ENCODE measurements at regions not wholly inside any gene's neighbourhood (a gene's known extent, or its start where the extent isn't known, plus 50 kb on each side); places are given as distances from the start of the nearest gene placed in this dataset.

DNA sequence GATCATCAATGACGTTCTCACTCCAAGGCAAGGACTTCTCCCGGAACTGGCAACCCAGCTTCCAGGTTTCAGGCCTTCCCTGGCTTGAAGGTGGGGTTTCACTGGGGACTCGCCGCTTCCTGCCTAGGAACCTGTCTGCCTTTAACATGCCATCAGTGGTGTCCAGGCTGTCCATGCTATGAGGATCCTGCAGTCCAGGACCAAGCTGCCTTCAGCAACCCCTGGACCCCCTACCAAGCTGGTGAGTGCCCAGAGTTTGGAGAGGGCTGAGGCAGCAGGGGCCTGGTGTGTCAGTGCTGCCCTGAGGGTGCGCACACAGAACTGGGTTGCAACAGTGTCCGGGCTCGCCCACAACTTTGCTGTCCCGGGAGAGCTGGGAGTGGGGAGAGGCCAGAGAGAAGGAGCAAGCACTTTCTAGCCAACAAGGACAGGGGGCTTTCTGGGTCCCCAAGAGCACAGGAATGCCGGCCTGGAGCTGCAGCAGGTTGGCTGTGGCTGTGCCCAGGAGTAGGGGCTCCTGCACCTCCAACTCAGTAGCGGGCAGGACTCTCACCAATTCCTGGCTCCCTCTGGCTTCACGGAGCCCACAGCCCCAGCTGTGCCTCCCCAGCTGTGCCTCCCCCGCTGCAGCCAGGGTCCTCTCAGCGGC is 1563.2 kb upstream of the MIR17HG start:
- H3K27me3 ChIP-seq (ENCODE audit: control insufficient read depth in 4 of 4, insufficient read depth in 4 of 4, low read length in 3 of 4): no peaks in the 10 kb centered on the region
- H3K27ac ChIP-seq (ENCODE audit: low read depth in 1 of 2, low read length in 2 of 2): no peak overlapping the region
- no peaks in the 10 kb centered on the region for H3K36me3 ChIP-seq (ENCODE audit: control insufficient read depth in 4 of 4, insufficient read depth in 3 of 4, low read depth in 1 of 4, low read length in 3 of 4)
- WGBS: 88% methylated on average over 13 of the region's 13 CpGs
- DNase-seq (ENCODE audit: low spot score): no peak
- H3K4me3 ChIP-seq (ENCODE audit: low read depth in 1 of 3, low read length in 3 of 3): no peak overlapping the region
- TF ChIP-seq GABPA (IDR thresholded peaks at IDR 0.05 in 1 of 2, conservative IDR thresholded peaks at IDR 0.05 in 1 of 2) (no peak), HNF4G (IDR thresholded peaks at IDR 0.05) (no peak), FOXA1 (IDR thresholded peaks at IDR 0.05) (no peak), RXRA (IDR thresholded peaks at IDR 0.05) (no peak)
- TF ChIP-seq, protein P1, sequence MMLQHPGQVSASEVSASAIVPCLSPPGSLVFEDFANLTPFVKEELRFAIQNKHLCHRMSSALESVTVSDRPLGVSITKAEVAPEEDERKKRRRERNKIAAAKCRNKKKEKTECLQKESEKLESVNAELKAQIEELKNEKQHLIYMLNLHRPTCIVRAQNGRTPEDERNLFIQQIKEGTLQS (IDR thresholded peaks at IDR 0.05): no peak
- TF ChIP-seq, protein P2, sequence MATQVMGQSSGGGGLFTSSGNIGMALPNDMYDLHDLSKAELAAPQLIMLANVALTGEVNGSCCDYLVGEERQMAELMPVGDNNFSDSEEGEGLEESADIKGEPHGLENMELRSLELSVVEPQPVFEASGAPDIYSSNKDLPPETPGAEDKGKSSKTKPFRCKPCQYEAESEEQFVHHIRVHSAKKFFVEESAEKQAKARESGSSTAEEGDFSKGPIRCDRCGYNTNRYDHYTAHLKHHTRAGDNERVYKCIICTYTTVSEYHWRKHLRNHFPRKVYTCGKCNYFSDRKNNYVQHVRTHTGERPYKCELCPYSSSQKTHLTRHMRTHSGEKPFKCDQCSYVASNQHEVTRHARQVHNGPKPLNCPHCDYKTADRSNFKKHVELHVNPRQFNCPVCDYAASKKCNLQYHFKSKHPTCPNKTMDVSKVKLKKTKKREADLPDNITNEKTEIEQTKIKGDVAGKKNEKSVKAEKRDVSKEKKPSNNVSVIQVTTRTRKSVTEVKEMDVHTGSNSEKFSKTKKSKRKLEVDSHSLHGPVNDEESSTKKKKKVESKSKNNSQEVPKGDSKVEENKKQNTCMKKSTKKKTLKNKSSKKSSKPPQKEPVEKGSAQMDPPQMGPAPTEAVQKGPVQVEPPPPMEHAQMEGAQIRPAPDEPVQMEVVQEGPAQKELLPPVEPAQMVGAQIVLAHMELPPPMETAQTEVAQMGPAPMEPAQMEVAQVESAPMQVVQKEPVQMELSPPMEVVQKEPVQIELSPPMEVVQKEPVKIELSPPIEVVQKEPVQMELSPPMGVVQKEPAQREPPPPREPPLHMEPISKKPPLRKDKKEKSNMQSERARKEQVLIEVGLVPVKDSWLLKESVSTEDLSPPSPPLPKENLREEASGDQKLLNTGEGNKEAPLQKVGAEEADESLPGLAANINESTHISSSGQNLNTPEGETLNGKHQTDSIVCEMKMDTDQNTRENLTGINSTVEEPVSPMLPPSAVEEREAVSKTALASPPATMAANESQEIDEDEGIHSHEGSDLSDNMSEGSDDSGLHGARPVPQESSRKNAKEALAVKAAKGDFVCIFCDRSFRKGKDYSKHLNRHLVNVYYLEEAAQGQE (IDR thresholded peaks at IDR 0.05): no peak
- no peaks in the 10 kb centered on the region for H3K4me1 ChIP-seq (ENCODE audit: control insufficient read depth in 4 of 4, insufficient read depth in 4 of 4, low read length in 3 of 4)
- H3K9ac ChIP-seq (ENCODE audit: low read depth in 1 of 2, low read length in 2 of 2): no peak overlapping the region
- no peaks in the 10 kb centered on the region for H3K9me3 ChIP-seq (ENCODE audit: control insufficient read depth in 4 of 4, low read length in 3 of 4)

DNA sequence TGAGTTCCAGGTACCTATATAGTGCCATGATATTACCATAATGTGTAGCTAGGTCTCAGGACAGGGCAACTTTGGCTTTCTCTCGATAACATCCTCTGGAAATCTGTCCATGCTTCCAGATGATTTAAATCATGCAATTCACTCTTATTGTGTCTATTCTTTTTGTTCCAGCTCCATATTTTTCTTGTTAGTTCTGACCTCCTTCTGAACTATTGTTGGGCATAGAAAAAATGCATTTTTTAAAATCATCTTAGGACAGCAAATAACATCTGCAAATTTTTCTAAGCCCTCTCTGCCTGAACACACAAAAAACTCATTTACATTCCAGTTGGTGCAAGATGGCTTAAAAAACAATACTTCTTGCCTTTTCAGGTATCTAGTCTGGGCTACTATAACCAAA is 1561.0 kb upstream of the MIR17HG start:
- H3K4me3 ChIP-seq (ENCODE audit: low read depth in 1 of 3, low read length in 3 of 3): no peak overlapping the region
- 71% methylated on average over 1 of the region's 1 CpG for WGBS
- no peak for DNase-seq (ENCODE audit: low spot score)
- H3K36me3 ChIP-seq (ENCODE audit: control insufficient read depth in 4 of 4, insufficient read depth in 3 of 4, low read depth in 1 of 4, low read length in 3 of 4): no peaks in the 10 kb centered on the region
- H3K27ac ChIP-seq (ENCODE audit: low read depth in 1 of 2, low read length in 2 of 2): no peak overlapping the region
- H3K9me3 ChIP-seq (ENCODE audit: control insufficient read depth in 4 of 4, low read length in 3 of 4): no peaks in the 10 kb centered on the region
- no peak for TF ChIP-seq TAF1 (conservative IDR thresholded peaks at IDR 0.05)
- TF ChIP-seq RAD21 (IDR thresholded peaks at IDR 0.05): no peak
- TF ChIP-seq RXRA (IDR thresholded peaks at IDR 0.05): no peak
- H3K9ac ChIP-seq (ENCODE audit: low read depth in 1 of 2, low read length in 2 of 2): no peak overlapping the region
- no peaks in the 10 kb centered on the region for H3K4me1 ChIP-seq (ENCODE audit: control insufficient read depth in 4 of 4, insufficient read depth in 4 of 4, low read length in 3 of 4)
- H3K27me3 ChIP-seq (ENCODE audit: control insufficient read depth in 4 of 4, insufficient read depth in 4 of 4, low read length in 3 of 4): no peaks in the 10 kb centered on the region

DNA sequence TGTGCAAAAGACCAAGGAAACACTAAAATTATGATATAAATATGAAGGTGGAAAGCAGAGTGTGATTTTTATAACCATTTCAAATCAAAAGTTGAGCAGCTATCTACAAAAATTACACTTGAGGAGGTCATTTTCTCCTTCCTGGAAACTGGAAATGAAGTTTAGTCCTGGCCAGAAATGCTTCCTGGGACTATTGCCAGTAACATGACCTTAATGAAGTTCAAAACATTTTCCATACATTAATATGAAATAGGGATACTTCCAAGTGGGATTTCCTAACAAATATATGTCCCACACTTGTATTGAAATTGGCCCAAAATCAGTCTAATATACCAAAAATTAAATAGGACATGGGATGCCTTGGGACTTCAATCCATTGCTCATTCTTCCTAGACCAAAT is 1556.8 kb upstream of the MIR17HG start:
- Histone ChIP-seq H3K36me3 (ENCODE audit: control insufficient read depth in 4 of 4, insufficient read depth in 3 of 4, low read depth in 1 of 4, low read length in 3 of 4) (no peaks in the 10 kb centered on the region), H3K9ac (ENCODE audit: low read depth in 1 of 2, low read length in 2 of 2) (no peak overlapping the region), H3K27ac (ENCODE audit: low read depth in 1 of 2, low read length in 2 of 2) (no peak overlapping the region), H3K4me3 (ENCODE audit: low read depth in 1 of 3, low read length in 3 of 3) (no peak overlapping the region), H3K9me3 (ENCODE audit: control insufficient read depth in 4 of 4, low read length in 3 of 4) (no peaks in the 10 kb centered on the region), H3K27me3 (ENCODE audit: control insufficient read depth in 4 of 4, insufficient read depth in 4 of 4, low read length in 3 of 4) (no peaks in the 10 kb centered on the region), H3K4me1 (ENCODE audit: control insufficient read depth in 4 of 4, insufficient read depth in 4 of 4, low read length in 3 of 4) (no peaks in the 10 kb centered on the region)
- DNase-seq (ENCODE audit: low spot score): no peak
- TF ChIP-seq FOXA2 (IDR thresholded peaks at IDR 0.05) (no peak), HNF4A (conservative IDR thresholded peaks at IDR 0.05) (no peak), FOXA1 (IDR thresholded peaks at IDR 0.05) (no peak), NR2F2 (IDR thresholded peaks at IDR 0.05) (no peak), HNF4G (IDR thresholded peaks at IDR 0.05) (no peak), TAF1 (conservative IDR thresholded peaks at IDR 0.05) (no peak)

Measured in liver (tissue), 7 donors.